ENCODE measurements at regions not wholly inside any gene's neighbourhood (a gene's known extent, or its start where the extent isn't known, plus 50 kb on each side); places are given as distances from the start of the nearest gene placed in this dataset.

DNA sequence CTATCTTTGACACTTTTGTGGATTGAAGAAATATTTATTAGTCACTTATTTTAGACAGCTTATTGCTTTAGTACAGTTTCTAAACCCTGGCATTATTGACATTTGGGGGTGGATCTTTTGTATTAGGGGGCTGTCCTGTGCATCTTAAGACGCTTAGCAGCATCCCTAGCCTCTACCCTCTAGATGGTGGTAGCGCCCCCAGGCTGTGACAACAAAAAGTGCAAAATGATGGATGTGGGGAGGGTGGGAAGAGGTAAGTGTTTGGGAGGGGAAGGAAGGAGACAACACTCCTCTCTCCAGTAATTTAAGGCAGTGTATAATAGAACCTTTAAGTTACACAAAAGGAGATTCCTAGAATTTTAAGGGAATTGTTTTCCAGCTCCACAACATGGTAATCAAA lies 1210.6 kb downstream of the C4orf33 start:
- TF ChIP-seq POLR2A (IDR thresholded peaks at IDR 0.05) = no peak
- TF ChIP-seq, protein P1, sequence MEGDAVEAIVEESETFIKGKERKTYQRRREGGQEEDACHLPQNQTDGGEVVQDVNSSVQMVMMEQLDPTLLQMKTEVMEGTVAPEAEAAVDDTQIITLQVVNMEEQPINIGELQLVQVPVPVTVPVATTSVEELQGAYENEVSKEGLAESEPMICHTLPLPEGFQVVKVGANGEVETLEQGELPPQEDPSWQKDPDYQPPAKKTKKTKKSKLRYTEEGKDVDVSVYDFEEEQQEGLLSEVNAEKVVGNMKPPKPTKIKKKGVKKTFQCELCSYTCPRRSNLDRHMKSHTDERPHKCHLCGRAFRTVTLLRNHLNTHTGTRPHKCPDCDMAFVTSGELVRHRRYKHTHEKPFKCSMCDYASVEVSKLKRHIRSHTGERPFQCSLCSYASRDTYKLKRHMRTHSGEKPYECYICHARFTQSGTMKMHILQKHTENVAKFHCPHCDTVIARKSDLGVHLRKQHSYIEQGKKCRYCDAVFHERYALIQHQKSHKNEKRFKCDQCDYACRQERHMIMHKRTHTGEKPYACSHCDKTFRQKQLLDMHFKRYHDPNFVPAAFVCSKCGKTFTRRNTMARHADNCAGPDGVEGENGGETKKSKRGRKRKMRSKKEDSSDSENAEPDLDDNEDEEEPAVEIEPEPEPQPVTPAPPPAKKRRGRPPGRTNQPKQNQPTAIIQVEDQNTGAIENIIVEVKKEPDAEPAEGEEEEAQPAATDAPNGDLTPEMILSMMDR (IDR thresholded peaks at IDR 0.05) = no peak
